AG09309 (cell line): ENCODE measurements at regions not wholly inside any gene's neighbourhood (a gene's known extent, or its start where the extent isn't known, plus 50 kb on each side); places are given as distances from the start of the nearest gene placed in this dataset.

Source experiments
- DNase-seq: peaks from one replicate; pipeline ENCODE4 v3.0.0-alpha.2; 2010; ENCODE audit warnings: low read depth
- H3K4me3 ChIP-seq: 2 replicates; pipeline ENCODE4 v1.5.1; 2011; ENCODE audit warnings: mild to moderate bottlenecking, low read depth, low read length, moderate library complexity; ENCODE audit not compliant: control insufficient read depth
- TF ChIP-seq, protein P1 (sequence below): IDR thresholded peaks from 2 replicates; pipeline ENCODE4 v1.5.1; 2011; ENCODE audit warnings: mild to moderate bottlenecking, low read depth, low read length, inconsistent platforms; ENCODE audit not compliant: insufficient read depth, control insufficient read depth; ENCODE audit errors: missing control alignments

- TF ChIP-seq, protein P1, sequence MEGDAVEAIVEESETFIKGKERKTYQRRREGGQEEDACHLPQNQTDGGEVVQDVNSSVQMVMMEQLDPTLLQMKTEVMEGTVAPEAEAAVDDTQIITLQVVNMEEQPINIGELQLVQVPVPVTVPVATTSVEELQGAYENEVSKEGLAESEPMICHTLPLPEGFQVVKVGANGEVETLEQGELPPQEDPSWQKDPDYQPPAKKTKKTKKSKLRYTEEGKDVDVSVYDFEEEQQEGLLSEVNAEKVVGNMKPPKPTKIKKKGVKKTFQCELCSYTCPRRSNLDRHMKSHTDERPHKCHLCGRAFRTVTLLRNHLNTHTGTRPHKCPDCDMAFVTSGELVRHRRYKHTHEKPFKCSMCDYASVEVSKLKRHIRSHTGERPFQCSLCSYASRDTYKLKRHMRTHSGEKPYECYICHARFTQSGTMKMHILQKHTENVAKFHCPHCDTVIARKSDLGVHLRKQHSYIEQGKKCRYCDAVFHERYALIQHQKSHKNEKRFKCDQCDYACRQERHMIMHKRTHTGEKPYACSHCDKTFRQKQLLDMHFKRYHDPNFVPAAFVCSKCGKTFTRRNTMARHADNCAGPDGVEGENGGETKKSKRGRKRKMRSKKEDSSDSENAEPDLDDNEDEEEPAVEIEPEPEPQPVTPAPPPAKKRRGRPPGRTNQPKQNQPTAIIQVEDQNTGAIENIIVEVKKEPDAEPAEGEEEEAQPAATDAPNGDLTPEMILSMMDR, result no peak
- H3K4me3 ChIP-seq, result no peak overlapping the region
- DNase-seq, result no peak
These were observed 259.6 kb downstream of the FLRT2 start for GRCh38 chr14:85789506-85789905.

GRCh38 chr14:85788470-85789233 lies 258.7 kb downstream of the FLRT2 start:
- TF ChIP-seq, protein P1, result no peak
- no peak for DNase-seq
- H3K4me3 ChIP-seq, result no peak overlapping the region

DNA sequence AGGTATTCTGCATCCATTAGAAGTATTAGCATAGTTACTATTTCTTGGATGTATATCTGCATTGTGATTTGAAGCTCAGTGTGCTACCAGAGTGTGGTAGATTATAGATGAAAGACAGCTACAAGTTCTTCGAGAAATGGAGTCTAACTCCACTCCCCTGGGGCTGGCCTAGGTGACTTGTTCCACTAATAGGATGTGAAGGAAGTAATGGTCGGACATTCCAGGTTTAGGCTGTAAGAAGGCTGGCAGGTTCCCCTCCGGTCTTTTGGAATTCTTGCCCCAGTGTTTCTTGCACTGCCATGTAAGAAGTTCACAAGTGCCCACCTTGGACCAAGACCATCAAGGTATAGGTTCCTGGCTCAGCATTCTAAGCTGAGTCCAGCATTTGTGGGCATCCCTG lies 236.4 kb downstream of the FLRT2 start:
- DNase-seq, result no peak
- TF ChIP-seq, protein P1, result no peak
- no peak overlapping the region for H3K4me3 ChIP-seq

DNA sequence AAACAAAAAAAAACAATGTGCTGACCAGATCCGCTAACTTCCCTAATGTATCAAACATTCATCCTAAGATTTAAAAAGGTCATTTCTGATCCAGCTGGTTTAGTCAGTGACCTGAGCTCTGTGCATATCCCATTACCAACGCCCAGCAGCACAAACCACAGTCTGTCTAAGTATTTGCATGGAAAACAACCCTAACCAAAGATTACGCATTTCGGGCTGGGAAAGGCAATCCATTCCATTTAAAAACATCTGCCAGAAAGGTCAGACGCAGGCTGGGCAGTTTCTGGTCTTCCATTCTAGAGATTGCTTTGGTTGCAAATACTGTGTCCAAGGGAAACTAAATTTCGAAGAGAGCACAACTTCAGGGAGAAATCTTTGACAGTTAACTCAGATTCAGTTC lies 234.9 kb downstream of the FLRT2 start:
- TF ChIP-seq, protein P1, result no peak
- DNase-seq, result no peak
- no peak overlapping the region for H3K4me3 ChIP-seq

GRCh38 chr14:85762526-85762925 lies 232.6 kb downstream of the FLRT2 start:
- TF ChIP-seq, protein P1, result no peak
- no peak overlapping the region for H3K4me3 ChIP-seq
- no peak for DNase-seq

DNA sequence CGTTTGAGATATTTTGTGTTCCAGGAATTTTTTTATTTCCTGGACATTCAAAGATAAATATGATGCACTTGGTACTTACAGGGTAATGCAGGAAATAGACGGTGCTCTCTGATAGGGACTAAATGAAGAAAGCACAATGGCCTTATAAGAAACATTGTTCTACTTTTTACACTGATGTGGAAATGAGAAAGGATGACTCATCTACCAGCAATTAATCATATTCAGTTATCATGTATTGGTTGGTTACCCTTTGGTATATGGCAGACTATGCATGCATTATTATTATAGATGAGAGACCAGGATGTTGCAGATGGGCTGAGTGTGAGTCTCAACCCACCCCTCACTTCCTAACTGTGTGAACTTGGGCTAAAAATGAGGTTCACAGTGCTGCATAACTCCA lies 222.2 kb downstream of the FLRT2 start:
- TF ChIP-seq, protein P1, result no peak
- no peak overlapping the region for H3K4me3 ChIP-seq
- DNase-seq, result no peak

DNA sequence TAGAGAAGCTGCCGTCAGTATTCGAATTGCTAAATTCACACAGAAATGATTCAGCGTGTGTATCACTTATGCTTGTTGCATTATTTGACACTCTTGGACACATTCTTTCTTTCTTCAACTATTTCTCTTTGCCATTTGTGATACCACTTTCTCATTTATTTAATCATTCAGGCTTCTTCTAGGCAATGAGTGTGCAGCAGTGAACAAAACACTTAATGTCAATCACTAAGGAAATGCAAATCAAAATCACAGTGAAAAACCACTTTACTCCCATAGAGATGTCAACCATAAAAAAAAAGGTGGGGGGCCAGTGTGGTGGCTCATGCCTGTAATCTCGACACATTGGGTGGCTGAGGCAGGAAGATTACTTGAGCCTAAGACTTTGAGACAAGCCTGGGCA lies 214.6 kb downstream of the FLRT2 start:
- TF ChIP-seq, protein P1, result no peak
- H3K4me3 ChIP-seq, result no peak overlapping the region
- no peak for DNase-seq
